ENCODE measurements at regions not wholly inside any gene's neighbourhood (a gene's known extent, or its start where the extent isn't known, plus 50 kb on each side); places are given as distances from the start of the nearest gene placed in this dataset.
"Not testable (repeated sequence)": the region's sequence is repeated elsewhere in the genome, so short reads cannot be mapped to it uniquely, and the experiment has no call there.

- DNase-seq = no peak
These were observed 252.1 kb downstream of the COL12A1 start for GRCh38 chr6:74953708-74954107.

GRCh38 chr6:74946961-74947360 lies 258.9 kb downstream of the COL12A1 start:
- no peak for DNase-seq

GRCh38 chr6:74942130-74942529 lies 263.7 kb downstream of the COL12A1 start:
- no peak for DNase-seq

GRCh38 chr6:74941424-74941823 lies 264.4 kb downstream of the COL12A1 start:
- peak; percentile 72 for DNase-seq

GRCh38 chr6:74939721-74940620 lies 265.9 kb downstream of the COL12A1 start:
- DNase-seq = no peak

GRCh38 chr6:74939151-74939708 lies 266.6 kb downstream of the COL12A1 start:
- DNase-seq = no peak

GRCh38 chr6:74937936-74938335 lies 267.9 kb downstream of the COL12A1 start:
- DNase-seq = no peak

- DNase-seq = no peak
These were observed 269.0 kb downstream of the COL12A1 start for GRCh38 chr6:74936886-74937285.

- no peak for DNase-seq
These were observed 273.5 kb downstream of the COL12A1 start for GRCh38 chr6:74932232-74932888.

- peak; percentile 67 for DNase-seq
These were observed 274.3 kb downstream of the COL12A1 start for GRCh38 chr6:74931558-74931957.

GRCh38 chr6:74928203-74928602 lies 277.6 kb downstream of the COL12A1 start:
- DNase-seq = no peak

- DNase-seq = no peak
These were observed 278.6 kb downstream of the COL12A1 start for GRCh38 chr6:74927299-74927698.

- no peak for DNase-seq
These were observed 280.2 kb downstream of the COL12A1 start for GRCh38 chr6:74925683-74926082.

- no peak for DNase-seq
These were observed 291.0 kb downstream of the COL12A1 start for GRCh38 chr6:74914888-74915287.

- no peak for DNase-seq
These were observed 293.6 kb downstream of the COL12A1 start for GRCh38 chr6:74912234-74912633.

- DNase-seq = no peak
These were observed 303.0 kb downstream of the COL12A1 start for GRCh38 chr6:74902846-74903245.

GRCh38 chr6:74902089-74902488 lies 303.8 kb downstream of the COL12A1 start:
- DNase-seq = peak; percentile 66

- no peak for DNase-seq
These were observed 304.3 kb downstream of the COL12A1 start for GRCh38 chr6:74901576-74901975.

- no peak for DNase-seq
These were observed 306.4 kb downstream of the COL12A1 start for GRCh38 chr6:74899416-74899815.

GRCh38 chr6:74892091-74892490 lies 313.8 kb downstream of the COL12A1 start:
- DNase-seq = no peak

- DNase-seq = no peak
These were observed 314.5 kb downstream of the COL12A1 start for GRCh38 chr6:74891349-74891831.

- no peak for DNase-seq
These were observed 316.2 kb downstream of the COL12A1 start for GRCh38 chr6:74889635-74890034.

- DNase-seq = not testable (repeated sequence)
These were observed 317.1 kb downstream of the COL12A1 start for GRCh38 chr6:74888741-74889140.

Data from muscle of arm (tissue), 1 donor.